PC-3 (cell line): ENCODE measurements at regions not wholly inside any gene's neighbourhood (a gene's known extent, or its start where the extent isn't known, plus 50 kb on each side); places are given as distances from the start of the nearest gene placed in this dataset.

Experiments
- ATAC-seq: fragments of 200-7000 bp; cut with Tn5 transposase; 2 replicates; pipeline ENCODE4 v1.9.1; 2020; ENCODE audit warnings: mild to moderate bottlenecking, moderate library complexity
- BruUV-seq: library from RNA; stranded (reverse); fragments of 400-500 nt; replicated peaks from 2 replicates; lab custom pipeline; 2021; lab: Mats Ljungman, UMichigan
- CTCF ChIA-PET: fragments of 300-600 bp; sonication (Branson Sonifier 250); formaldehyde crosslinking; loops from one replicate; lab custom pipeline; 2022; ENCODE audit warnings: antibody characterized with exemption; lab: Charles Lee
- POLR2A ChIA-PET: fragments of 300-600 bp; sonication (Branson Sonifier 250); formaldehyde crosslinking; loops from one replicate; lab custom pipeline; 2022; ENCODE audit warnings: antibody characterized with exemption; ENCODE audit not compliant: unreplicated experiment; lab: Charles Lee
- DNase-seq: peaks from one replicate; pipeline ENCODE4 v3.0.0-alpha.2; 2015
- H2AFZ ChIP-seq: fragments of 300-600 bp; sonication (generic); 2 replicates; pipeline ENCODE4 v1.6.0; 2016; ENCODE audit warnings: antibody characterized with exemption, low read length
- H3F3A ChIP-seq: fragments of 300-600 bp; sonication (generic); one replicate; pipeline ENCODE4 v1.6.0; 2017; ENCODE audit warnings: antibody characterized with exemption, low read length, control low read depth, mild to moderate bottlenecking; ENCODE audit not compliant: unreplicated experiment
- H3K27ac ChIP-seq: fragments of 300-600 bp; sonication (generic); 2 replicates; pipeline ENCODE4 v1.5.1; 2016; ENCODE audit warnings: mild to moderate bottlenecking, low read length
- H3K27me3 ChIP-seq: fragments of 300-600 bp; sonication (generic); 2 replicates; pipeline ENCODE4 v1.6.1; 2016; ENCODE audit warnings: low read length, mixed read lengths
- H3K36me3 ChIP-seq: fragments of 300-600 bp; sonication (generic); 2 replicates; pipeline ENCODE4 v1.6.1; 2016; ENCODE audit warnings: low read depth, mixed run types, low read length, mixed read lengths
- H3K4me1 ChIP-seq: fragments of 300-600 bp; sonication (generic); 2 replicates; pipeline ENCODE4 v1.5.1; 2016; ENCODE audit warnings: low read length; ENCODE audit not compliant: insufficient read depth
- H3K4me2 ChIP-seq: fragments of 300-600 bp; sonication (generic); 2 replicates; pipeline ENCODE4 v1.6.0; 2016; ENCODE audit warnings: low read length
- H3K4me3 ChIP-seq: fragments of 300-600 bp; sonication (generic); 2 replicates; pipeline ENCODE4 v1.5.1; 2016; ENCODE audit warnings: mild to moderate bottlenecking, low read length, mixed read lengths
- H3K79me2 ChIP-seq: fragments of 300-600 bp; sonication (generic); 2 replicates; pipeline ENCODE4 v1.6.1; 2017; ENCODE audit warnings: low read length, mixed read lengths
- H3K9ac ChIP-seq: fragments of 300-600 bp; sonication (generic); 2 replicates; pipeline ENCODE4 v1.6.0; 2016; ENCODE audit warnings: mild to moderate bottlenecking, low read length
- H3K9me2 ChIP-seq: fragments of 300-600 bp; sonication (generic); replicated peaks from 2 replicates; pipeline ENCODE4 v1.6.1; 2016; ENCODE audit warnings: mixed run types, low read length, mixed read lengths
- H3K9me3 ChIP-seq: fragments of 300-600 bp; sonication (generic); 2 replicates; pipeline ENCODE4 v1.6.1; 2016; ENCODE audit warnings: low read length, mixed read lengths
- H4K20me1 ChIP-seq: fragments of 300-600 bp; sonication (generic); 2 replicates; pipeline ENCODE4 v1.6.1; 2016; ENCODE audit warnings: low read length, mixed read lengths
- EZH2 ChIP-seq: fragments of 300-600 bp; sonication (generic); IDR thresholded peaks from one replicate; pipeline ENCODE4 v1.6.1; 2017; ENCODE audit warnings: antibody characterized with exemption, mild to moderate bottlenecking, low read length; ENCODE audit not compliant: unreplicated experiment
- EZH2phosphoT487 ChIP-seq: fragments of 300-600 bp; sonication (generic); IDR thresholded peaks from 2 replicates; pipeline ENCODE4 v1.6.1; 2018; ENCODE audit warnings: mild to moderate bottlenecking, antibody characterized with exemption, low read length, borderline replicate concordance
- intact Hi-C: fragments of 100-400 bp; cut with micrococcal nuclease; formaldehyde crosslinking; loops from 2 replicates; pipeline ENCODE4 v1.9.0; 2023
- TF ChIP-seq, protein P1 (sequence below): fragments of 300-600 bp; sonication (generic); conservative IDR thresholded peaks from 2 replicates; pipeline ENCODE4 v1.5.1; 2017; ENCODE audit warnings: antibody characterized with exemption, low read depth, mild to moderate bottlenecking, low read length

DNA sequence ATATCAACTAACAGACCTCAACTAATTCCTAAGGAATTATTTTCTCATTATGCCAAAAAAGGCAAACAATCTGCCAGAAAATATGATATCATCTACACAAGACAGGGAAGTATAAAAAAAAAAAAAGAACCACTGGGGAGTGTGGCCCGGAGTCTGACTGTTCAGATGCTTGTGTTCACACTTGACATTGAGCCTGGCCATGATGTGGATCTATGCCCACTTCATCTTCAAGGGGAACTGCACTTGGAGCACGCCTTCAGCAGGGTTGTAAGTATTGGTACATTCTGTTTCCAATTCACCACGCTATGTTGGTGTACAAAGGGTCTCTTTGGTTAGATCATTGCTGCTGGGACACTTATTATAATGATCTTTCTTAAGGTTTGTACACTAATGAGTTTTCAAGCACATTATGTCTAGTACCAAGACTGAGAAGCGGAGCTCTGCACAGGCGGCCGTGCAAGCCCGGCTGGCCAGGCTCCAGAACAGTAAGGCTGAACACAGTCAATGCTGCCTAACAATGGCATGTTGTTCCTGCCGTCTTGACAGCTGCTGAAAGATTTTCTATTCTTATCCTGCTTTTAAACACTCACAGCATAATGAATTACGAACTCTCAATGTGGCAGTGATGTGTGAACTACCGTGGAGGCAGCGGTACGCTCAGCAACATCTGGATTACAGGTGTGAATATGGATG, 788.4 kb upstream of the SOX11 start:
- Histone ChIP-seq H3K4me3 (no peak overlapping the region), H3K9me3 (no peaks in the 10 kb centered on the region), H3K9me2 (no peaks in the 10 kb centered on the region), H3K27ac (no peak overlapping the region), H3K27me3 (no peaks in the 10 kb centered on the region), H3K79me2 (no peaks in the 10 kb centered on the region), H3F3A (no peaks in the 10 kb centered on the region), H3K4me2 (no peak overlapping the region), H3K36me3 (no peaks in the 10 kb centered on the region), H4K20me1 (no peaks in the 10 kb centered on the region), H2AFZ (no peak overlapping the region), H3K4me1 (peaks cover 4% of the 10 kb centered on the region; the same call in 1 of the 2 replicates), H3K9ac (no peak overlapping the region)
- CTCF ChIA-PET: no interaction called here
- no peak for ATAC-seq
- POLR2A ChIA-PET: no interaction called here
- intact Hi-C loops: no loop called here
- DNase-seq: no peak
- TF ChIP-seq EZH2phosphoT487: no peak
- no peak for TF ChIP-seq EZH2
- TF ChIP-seq, protein P1, sequence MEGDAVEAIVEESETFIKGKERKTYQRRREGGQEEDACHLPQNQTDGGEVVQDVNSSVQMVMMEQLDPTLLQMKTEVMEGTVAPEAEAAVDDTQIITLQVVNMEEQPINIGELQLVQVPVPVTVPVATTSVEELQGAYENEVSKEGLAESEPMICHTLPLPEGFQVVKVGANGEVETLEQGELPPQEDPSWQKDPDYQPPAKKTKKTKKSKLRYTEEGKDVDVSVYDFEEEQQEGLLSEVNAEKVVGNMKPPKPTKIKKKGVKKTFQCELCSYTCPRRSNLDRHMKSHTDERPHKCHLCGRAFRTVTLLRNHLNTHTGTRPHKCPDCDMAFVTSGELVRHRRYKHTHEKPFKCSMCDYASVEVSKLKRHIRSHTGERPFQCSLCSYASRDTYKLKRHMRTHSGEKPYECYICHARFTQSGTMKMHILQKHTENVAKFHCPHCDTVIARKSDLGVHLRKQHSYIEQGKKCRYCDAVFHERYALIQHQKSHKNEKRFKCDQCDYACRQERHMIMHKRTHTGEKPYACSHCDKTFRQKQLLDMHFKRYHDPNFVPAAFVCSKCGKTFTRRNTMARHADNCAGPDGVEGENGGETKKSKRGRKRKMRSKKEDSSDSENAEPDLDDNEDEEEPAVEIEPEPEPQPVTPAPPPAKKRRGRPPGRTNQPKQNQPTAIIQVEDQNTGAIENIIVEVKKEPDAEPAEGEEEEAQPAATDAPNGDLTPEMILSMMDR: no peak
- no TSS peak for BruUV-seq

DNA sequence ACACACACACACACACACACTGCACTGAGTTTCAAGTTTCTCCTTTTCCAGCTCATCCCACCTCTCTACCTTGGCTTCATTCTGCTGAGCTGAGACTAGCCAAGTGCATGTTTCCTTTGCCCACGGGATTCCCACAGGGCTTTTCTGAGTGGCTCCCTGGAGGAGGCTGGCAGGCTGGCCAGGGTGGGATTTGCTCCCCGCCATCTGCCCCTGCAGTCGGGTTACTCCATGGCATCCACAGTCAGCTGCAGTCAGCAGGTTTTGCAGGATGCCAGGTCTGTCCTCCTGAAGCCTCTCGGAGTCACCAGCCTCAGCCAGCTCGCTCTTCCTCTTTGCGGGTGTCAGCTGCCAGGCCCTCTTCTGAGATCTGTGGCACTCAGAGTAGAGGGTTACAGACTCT, 783.7 kb upstream of the SOX11 start:
- Histone ChIP-seq H2AFZ (no peak overlapping the region), H3F3A (no peaks in the 10 kb centered on the region), H4K20me1 (no peaks in the 10 kb centered on the region), H3K27ac (no peak overlapping the region), H3K4me3 (no peak overlapping the region), H3K4me2 (no peak overlapping the region), H3K9me3 (no peaks in the 10 kb centered on the region), H3K36me3 (no peaks in the 10 kb centered on the region), H3K27me3 (no peaks in the 10 kb centered on the region), H3K4me1 (peaks cover 7% of the 10 kb centered on the region; the same call in 1 of the 2 replicates), H3K9ac (no peak overlapping the region), H3K79me2 (no peaks in the 10 kb centered on the region), H3K9me2 (no peaks in the 10 kb centered on the region)
- TF ChIP-seq EZH2 (no peak), EZH2phosphoT487 (no peak)
- TF ChIP-seq, protein P1: no peak
- ChIA-PET POLR2A (no interaction called here), CTCF (no interaction called here)
- DNase-seq: no peak
- no TSS peak for BruUV-seq
- intact Hi-C loops: no loop called here
- no peak for ATAC-seq

DNA sequence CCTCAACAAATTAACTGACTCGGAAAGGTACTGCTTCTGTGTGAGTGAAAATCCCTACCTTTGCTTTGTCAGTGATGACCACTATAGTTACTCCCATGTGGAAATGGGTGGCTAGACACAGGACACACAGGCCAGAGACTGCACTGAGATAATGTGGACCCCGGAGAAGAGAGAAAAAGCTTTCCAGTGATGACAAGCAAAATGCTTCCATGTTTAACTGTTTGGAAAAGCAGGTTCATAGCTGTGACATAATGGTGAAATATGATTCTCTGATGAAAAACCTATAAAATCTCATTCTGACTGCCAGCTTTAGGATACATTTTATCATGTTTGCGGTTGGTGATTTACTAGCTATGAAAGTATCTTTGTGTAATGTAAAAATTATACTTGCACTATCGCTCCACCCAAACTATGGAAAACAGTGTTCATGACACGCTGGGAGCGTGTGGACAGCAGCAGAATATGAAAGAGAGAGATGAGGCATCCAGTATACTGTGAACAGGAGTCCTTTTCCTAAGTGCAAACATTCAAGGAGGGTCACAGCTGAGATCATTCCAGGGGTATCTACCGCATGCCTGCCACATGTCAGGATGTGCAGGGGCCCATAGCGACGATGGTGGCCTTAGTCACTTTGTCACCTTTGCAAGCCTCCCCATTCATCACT, 782.7 kb upstream of the SOX11 start:
- DNase-seq (peak; percentile 56), ATAC-seq (peak; percentile 72)
- TF ChIP-seq, protein P1: no peak
- no peak for TF ChIP-seq EZH2phosphoT487
- no peak for TF ChIP-seq EZH2
- no peak overlapping the region for H3K9ac ChIP-seq
- intact Hi-C loops: no loop called here
- no peak overlapping the region for H3K4me3 ChIP-seq
- H4K20me1 ChIP-seq: no peaks in the 10 kb centered on the region
- ChIA-PET CTCF (no interaction called here), POLR2A (no interaction called here)
- peaks cover 7% of the 10 kb centered on the region; the same call in 1 of the 2 replicates for H3K4me1 ChIP-seq
- no peaks in the 10 kb centered on the region for H3K9me3 ChIP-seq
- no peaks in the 10 kb centered on the region for H3K9me2 ChIP-seq
- no peaks in the 10 kb centered on the region for H3F3A ChIP-seq
- H3K36me3 ChIP-seq: no peaks in the 10 kb centered on the region
- BruUV-seq: no TSS peak
- no peaks in the 10 kb centered on the region for H3K27me3 ChIP-seq
- no peaks in the 10 kb centered on the region for H3K79me2 ChIP-seq
- H3K27ac ChIP-seq: no peak overlapping the region
- no peak overlapping the region for H3K4me2 ChIP-seq
- no peak overlapping the region for H2AFZ ChIP-seq
